HepG2 (cell line): ENCODE measurements at regions not wholly inside any gene's neighbourhood (a gene's known extent, or its start where the extent isn't known, plus 50 kb on each side); places are given as distances from the start of the nearest gene placed in this dataset.

Experiments used
- ATAC-seq: fragments of 200-7000 bp; cut with Tn5 transposase; 3 replicates; pipeline ENCODE4 v1.9.1; 2020; ENCODE audit warnings: mild to moderate bottlenecking, moderate library complexity
- BruUV-seq: library from RNA; stranded (reverse); fragments of 400-500 nt; replicated peaks from 2 replicates; lab custom pipeline; 2021; lab: Mats Ljungman, UMichigan
- CTCF ChIA-PET: fragments of 300-600 bp; formaldehyde crosslinking; extraction: SDS; loops from one replicate; lab custom pipeline; 2021; ENCODE audit warnings: low total read pairs, inconsistent platforms, low intra/inter-chr PET ratio; lab: Yijun Ruan, JAX
- POLR2A ChIA-PET: fragments of 350-600 bp; sonication (Branson Sonifier 250); formaldehyde crosslinking; loops from one replicate; lab custom pipeline; 2020; ENCODE audit warnings: antibody characterized with exemption, inconsistent platforms; lab: Yijun Ruan, JAX
- DNase-seq: peaks from one replicate; pipeline ENCODE4 v3.0.0-alpha.2; 2015; ENCODE audit warnings: low spot score
- FAIRE-seq: peaks from 3 replicates; lab custom pipeline; 2011; peaks lifted over from hg19 to GRCh38; lab: Jason Lieb, UNC
- H2AFZ ChIP-seq: one replicate; pipeline ENCODE4 v1.6.1; 2011; ENCODE audit warnings: low read length, inconsistent platforms
- H3K27ac ChIP-seq: fragments of 300-600 bp; 3 replicates; pipeline ENCODE4 v1.8.0; 2011; ENCODE audit warnings: mixed run types, mild to moderate bottlenecking, mixed read lengths, low read length, inconsistent platforms; ENCODE audit not compliant: insufficient read depth; ENCODE audit errors: extremely low read length
- H3K27me3 ChIP-seq, 2 experiments: fragments of 200-600 bp in 1 of 2; 2 replicates in 1 of 2; 3 replicates in 1 of 2; pipeline versions ENCODE4 v1.6.0 to v1.8.0; 2011; ENCODE audit warnings: low read length in 2 of 2, mild to moderate bottlenecking in 2 of 2, moderate library complexity in 2 of 2, inconsistent platforms in 1 of 2; ENCODE audit not compliant: insufficient read depth in 2 of 2, control insufficient read depth in 1 of 2
- H3K36me3 ChIP-seq, 2 experiments: fragments of 200-600 bp in 1 of 2; replicated peaks in 1 of 2; 2 replicates in 1 of 2; 3 replicates in 1 of 2; pipeline versions ENCODE4 v1.5.1 to v1.8.0; 2011; ENCODE audit warnings: low read length in 2 of 2, inconsistent platforms in 1 of 2; ENCODE audit not compliant: insufficient read depth in 2 of 2, control insufficient read depth in 1 of 2
- H3K4me1 ChIP-seq: 2 replicates; pipeline ENCODE4 v1.5.1; 2012; ENCODE audit warnings: low read length, inconsistent platforms; ENCODE audit not compliant: insufficient read depth
- H3K4me2 ChIP-seq: 2 replicates; pipeline ENCODE4 v1.6.0; 2011; ENCODE audit warnings: low read depth, low read length, inconsistent platforms
- H3K4me3 ChIP-seq, 3 experiments: fragments of 200-600 bp in 1 of 3; sonication (generic), shearing (Covaris generic) in 1 of 3; replicated peaks in 1 of 3; 2 replicates each; pipeline ENCODE4 v1.5.1; 2011 to 2016; ENCODE audit warnings: low read length in 3 of 3, inconsistent platforms in 2 of 3, low read depth in 2 of 3, mild to moderate bottlenecking in 2 of 3, control low read depth in 1 of 3, mixed read lengths in 1 of 3; ENCODE audit not compliant: insufficient read depth in 1 of 3
- H3K79me2 ChIP-seq: one replicate; pipeline ENCODE4 v1.6.1; 2011; ENCODE audit warnings: low read length, inconsistent platforms; ENCODE audit not compliant: insufficient read depth
- H3K9ac ChIP-seq: 2 replicates; pipeline ENCODE4 v1.6.0; 2011; ENCODE audit warnings: mild to moderate bottlenecking, low read depth, low read length, inconsistent platforms; ENCODE audit not compliant: insufficient read depth
- H3K9me3 ChIP-seq: 2 replicates; pipeline ENCODE4 v1.5.1; 2012; ENCODE audit warnings: mild to moderate bottlenecking, low read length
- H4K20me1 ChIP-seq: 2 replicates; pipeline ENCODE4 v1.6.0; 2011; ENCODE audit warnings: inconsistent platforms, mild to moderate bottlenecking, low read length, moderate library complexity; ENCODE audit not compliant: insufficient read depth
- ADNP ChIP-seq: sonication (generic); formaldehyde crosslinking; IDR thresholded peaks from 2 replicates; pipeline ENCODE4 v1.4.0; 2020; ENCODE audit warnings: missing genetic modification reagents
- ELF1 ChIP-seq: sonication (generic); formaldehyde crosslinking; IDR thresholded peaks from 2 replicates; pipeline ENCODE4 v1.4.0; 2020; ENCODE audit warnings: missing genetic modification reagents
- KDM1A ChIP-seq: IDR thresholded peaks from 2 replicates; pipeline ENCODE4 v1.6.1; 2016; ENCODE audit warnings: missing compliant biosample characterization
- NCOA2 ChIP-seq: sonication (generic); formaldehyde crosslinking; IDR thresholded peaks from 2 replicates; pipeline ENCODE4 v1.8.0; 2022; ENCODE audit warnings: inconsistent platforms
- NR2C2 ChIP-seq: sonication (generic); formaldehyde crosslinking; IDR thresholded peaks from 2 replicates; pipeline ENCODE4 v1.4.0; 2020; ENCODE audit warnings: missing genetic modification reagents, mild to moderate bottlenecking, moderate library complexity, borderline replicate concordance
- PAX8 ChIP-seq: sonication (generic); formaldehyde crosslinking; IDR thresholded peaks from 2 replicates; pipeline ENCODE4 v1.8.0; 2022; ENCODE audit warnings: mild to moderate bottlenecking, missing genetic modification reagents, borderline replicate concordance
- RCOR2 ChIP-seq: IDR thresholded peaks from 2 replicates; pipeline ENCODE4 v1.6.1; 2016; ENCODE audit warnings: missing biosample characterization, missing genetic modification reagents
- SOX6 ChIP-seq, 2 experiments: fragments of 450-650 bp in 1 of 2; sonication (generic) in 1 of 2; formaldehyde crosslinking in 1 of 2; IDR thresholded peaks; 2 replicates each; pipeline versions ENCODE4 v1.4.0 to v1.6.1; 2017 to 2020; ENCODE audit warnings: antibody characterized with exemption in 1 of 2, mild to moderate bottlenecking in 1 of 2, missing genetic modification reagents in 1 of 2
- SP1 ChIP-seq, 2 experiments: fragments of 450-650 bp in 1 of 2; sonication (generic) in 1 of 2; formaldehyde crosslinking in 1 of 2; IDR thresholded peaks; 2 replicates each; pipeline versions ENCODE4 v1.4.0 to v1.6.1; 2016 to 2020; ENCODE audit warnings: missing genetic modification reagents in 1 of 2
- THYN1 ChIP-seq: sonication (generic); formaldehyde crosslinking; IDR thresholded peaks from 2 replicates; pipeline ENCODE4 v1.8.1; 2023; ENCODE audit warnings: low read depth, mild to moderate bottlenecking, moderate library complexity, missing genetic modification reagents, borderline replicate concordance
- ZNF329 ChIP-seq: sonication (generic); formaldehyde crosslinking; IDR thresholded peaks from 2 replicates; pipeline ENCODE4 v1.9.0; 2021; ENCODE audit warnings: low read depth, mild to moderate bottlenecking, missing genetic modification reagents
- ZNF510 ChIP-seq: sonication (generic); formaldehyde crosslinking; IDR thresholded peaks from 2 replicates; pipeline ENCODE4 v1.4.0; 2020; ENCODE audit warnings: low read depth, mild to moderate bottlenecking, missing genetic modification reagents
- ZNF564 ChIP-seq: sonication (generic); formaldehyde crosslinking; IDR thresholded peaks from 2 replicates; pipeline ENCODE4 v1.8.1; 2023; ENCODE audit warnings: mild to moderate bottlenecking, missing genetic modification reagents
- ZNF629 ChIP-seq: sonication (generic); formaldehyde crosslinking; conservative IDR thresholded peaks from 2 replicates; pipeline ENCODE4 v1.5.0; 2020; ENCODE audit warnings: missing genetic modification reagents
- ZNF644 ChIP-seq: IDR thresholded peaks from 2 replicates; pipeline ENCODE4 v1.6.1; 2016; ENCODE audit warnings: low read depth
- WGBS: methylation state at CpG from one replicate; pipeline ENCODE4 v1.1.6; 2017; ENCODE audit warnings: low lambda C conversion rate; 5-methylcytosine and 5-hydroxymethylcytosine counted together
- in situ Hi-C: cut with HindIII; loops from 2 replicates; pipeline ENCODE4 v1.10.0; 2017; ENCODE audit warnings: low pct_unique_long_range_greater_than_20kb; ENCODE audit not compliant: extremely low pct_ligation_motif_present
- intact Hi-C: fragments of 100-400 bp; cut with micrococcal nuclease; formaldehyde crosslinking; loops from one replicate; pipeline ENCODE4 v1.10.0; 2022; ENCODE audit not compliant: unreplicated experiment
- TF ChIP-seq, protein P1 (sequence below): sonication (generic); formaldehyde crosslinking; IDR thresholded peaks from 2 replicates; pipeline ENCODE4 v1.5.1; 2020; ENCODE audit warnings: mild to moderate bottlenecking, missing genetic modification reagents, moderate library complexity

DNA sequence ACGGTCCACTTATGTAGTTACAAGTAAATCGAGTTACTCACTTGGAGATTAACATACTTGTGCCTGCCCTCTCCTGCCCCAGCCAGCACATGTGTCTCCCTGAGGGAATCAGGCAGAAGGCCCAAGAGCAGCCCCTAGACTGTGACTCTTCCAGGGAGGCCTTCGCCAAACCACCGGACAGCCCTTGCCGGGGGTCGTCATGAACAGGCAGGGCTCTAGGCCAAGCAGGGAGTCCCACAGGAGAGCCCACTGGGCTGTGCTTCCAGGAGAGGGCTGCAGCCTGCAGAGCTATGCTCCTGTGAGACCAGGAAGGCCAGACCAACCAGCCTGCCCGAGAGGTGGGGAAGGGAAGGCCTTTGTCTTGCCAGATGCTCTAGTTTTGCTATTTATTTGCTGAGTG lies 283.3 kb downstream of the FOXO1 start:
- Histone ChIP-seq H3K4me1 (peaks cover 59% of the 10 kb centered on the region), H2AFZ (no peak overlapping the region), H3K27me3 (no peaks in the 10 kb centered on the region)
- CTCF ChIA-PET = no interaction called here
- no peak for TF ChIP-seq NR2C2 (CRISPR knock-in tag)
- TF ChIP-seq ZNF644 (CRISPR knock-in tag) = no peak
- TF ChIP-seq, protein P1, sequence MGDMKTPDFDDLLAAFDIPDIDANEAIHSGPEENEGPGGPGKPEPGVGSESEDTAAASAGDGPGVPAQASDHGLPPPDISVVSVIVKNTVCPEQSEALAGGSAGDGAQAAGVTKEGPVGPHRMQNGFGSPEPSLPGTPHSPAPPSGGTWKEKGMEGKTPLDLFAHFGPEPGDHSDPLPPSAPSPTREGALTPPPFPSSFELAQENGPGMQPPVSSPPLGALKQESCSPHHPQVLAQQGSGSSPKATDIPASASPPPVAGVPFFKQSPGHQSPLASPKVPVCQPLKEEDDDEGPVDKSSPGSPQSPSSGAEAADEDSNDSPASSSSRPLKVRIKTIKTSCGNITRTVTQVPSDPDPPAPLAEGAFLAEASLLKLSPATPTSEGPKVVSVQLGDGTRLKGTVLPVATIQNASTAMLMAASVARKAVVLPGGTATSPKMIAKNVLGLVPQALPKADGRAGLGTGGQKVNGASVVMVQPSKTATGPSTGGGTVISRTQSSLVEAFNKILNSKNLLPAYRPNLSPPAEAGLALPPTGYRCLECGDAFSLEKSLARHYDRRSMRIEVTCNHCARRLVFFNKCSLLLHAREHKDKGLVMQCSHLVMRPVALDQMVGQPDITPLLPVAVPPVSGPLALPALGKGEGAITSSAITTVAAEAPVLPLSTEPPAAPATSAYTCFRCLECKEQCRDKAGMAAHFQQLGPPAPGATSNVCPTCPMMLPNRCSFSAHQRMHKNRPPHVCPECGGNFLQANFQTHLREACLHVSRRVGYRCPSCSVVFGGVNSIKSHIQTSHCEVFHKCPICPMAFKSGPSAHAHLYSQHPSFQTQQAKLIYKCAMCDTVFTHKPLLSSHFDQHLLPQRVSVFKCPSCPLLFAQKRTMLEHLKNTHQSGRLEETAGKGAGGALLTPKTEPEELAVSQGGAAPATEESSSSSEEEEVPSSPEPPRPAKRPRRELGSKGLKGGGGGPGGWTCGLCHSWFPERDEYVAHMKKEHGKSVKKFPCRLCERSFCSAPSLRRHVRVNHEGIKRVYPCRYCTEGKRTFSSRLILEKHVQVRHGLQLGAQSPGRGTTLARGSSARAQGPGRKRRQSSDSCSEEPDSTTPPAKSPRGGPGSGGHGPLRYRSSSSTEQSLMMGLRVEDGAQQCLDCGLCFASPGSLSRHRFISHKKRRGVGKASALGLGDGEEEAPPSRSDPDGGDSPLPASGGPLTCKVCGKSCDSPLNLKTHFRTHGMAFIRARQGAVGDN (CRISPR knock-in tag) = peak; percentile 26; the same call in 1 of the 2 replicates
- TF ChIP-seq NCOA2 (CRISPR knock-in tag) = no peak
- TF ChIP-seq, all 625 proteins: peak for 1
- Histone ChIP-seq H3K4me2 (peak overlapping the region; percentile 45), H3K79me2 (no peaks in the 10 kb centered on the region), H3K27ac (peak overlapping the region; percentile 24), H3K4me3 (no peak overlapping the region; a peak in 1 of 6 replicates), H4K20me1 (no peaks in the 10 kb centered on the region), H3K9ac (no peak overlapping the region), H3K36me3 (no peaks in the 10 kb centered on the region), H3K9me3 (0 out of 2 replicates have a peak, but pooled peaks cover 3% of the 10 kb centered on the region)
- ATAC-seq (peak; percentile 78), FAIRE-seq (no peak), DNase-seq (peak; percentile 13)
- no TSS peak for BruUV-seq
- in situ Hi-C loops = no loop called here
- WGBS = 67% methylated on average over 6 of the region's 7 CpGs
- POLR2A ChIA-PET = no interaction called here
- intact Hi-C loops = no loop called here

DNA sequence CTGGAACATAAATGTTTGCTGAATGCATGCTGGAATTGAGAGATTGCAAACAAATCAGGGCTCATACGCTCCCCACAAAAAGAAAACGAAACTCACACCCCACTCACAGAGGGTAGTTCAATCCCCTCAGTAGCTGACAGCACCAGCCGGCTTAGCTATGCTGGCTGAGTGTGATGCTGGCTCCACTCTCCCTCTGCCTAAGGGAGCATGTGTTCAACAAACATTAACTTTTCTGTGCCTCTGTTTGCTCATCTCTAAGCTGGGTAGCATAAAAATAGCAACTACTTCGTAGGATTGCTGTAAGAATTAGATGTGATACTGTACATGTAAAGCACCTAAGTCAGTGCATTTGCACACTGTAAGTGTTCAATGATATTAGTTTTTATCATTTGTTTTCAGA lies 282.6 kb downstream of the FOXO1 start:
- no TSS peak for BruUV-seq
- TF ChIP-seq ADNP (CRISPR knock-in tag) = peak; percentile 76; the same call in 1 of the 2 replicates
- TF ChIP-seq KDM1A (CRISPR knock-in tag) = peak; percentile 87
- no peak for TF ChIP-seq SP1 (IDR thresholded peaks at IDR 0.05)
- TF ChIP-seq SP1 (CRISPR knock-in tag; IDR thresholded peaks at IDR 0.05) = no peak
- TF ChIP-seq RCOR2 (CRISPR knock-in tag) = peak; percentile 33; the same call in 1 of the 2 replicates
- TF ChIP-seq ZNF510 = no peak
- no peak for TF ChIP-seq ZNF329 (CRISPR knock-in tag)
- TF ChIP-seq ELF1 (CRISPR knock-in tag) = no peak
- TF ChIP-seq PAX8 (CRISPR knock-in tag) = no peak
- TF ChIP-seq ZNF564 (CRISPR knock-in tag) = no peak
- no peak for TF ChIP-seq THYN1 (CRISPR knock-in tag)
- TF ChIP-seq SOX6 (IDR thresholded peaks at IDR 0.05) = no peak
- no peak for TF ChIP-seq SOX6 (CRISPR knock-in tag; IDR thresholded peaks at IDR 0.05)
- TF ChIP-seq ZNF629 = peak; percentile 98

More for the DNA sequence above, 282.6 kb downstream of the FOXO1 start:
- Histone ChIP-seq H3K79me2 (no peaks in the 10 kb centered on the region), H4K20me1 (no peaks in the 10 kb centered on the region), H3K9ac (no peak overlapping the region), H3K9me3 (no peaks in the 10 kb centered on the region), H3K4me2 (peak overlapping the region; percentile 45), H2AFZ (no peak overlapping the region), H3K27me3 (no peaks in the 10 kb centered on the region), H3K36me3 (no peaks in the 10 kb centered on the region), H3K4me1 (peaks cover 65% of the 10 kb centered on the region), H3K27ac (no peak overlapping the region), H3K4me3 (no peak overlapping the region; a peak in 1 of 6 replicates)
- ATAC-seq (peak; percentile 20), DNase-seq (no peak), FAIRE-seq (peak; percentile 30)
- POLR2A ChIA-PET = no interaction called here
- intact Hi-C loops (no loop called here), in situ Hi-C loops (no loop called here)
- 39% methylated on average over 4 of the region's 4 CpGs for WGBS
- CTCF ChIA-PET = no interaction called here
